H9 (cell line): ENCODE measurements at regions not wholly inside any gene's neighbourhood (a gene's known extent, or its start where the extent isn't known, plus 50 kb on each side); places are given as distances from the start of the nearest gene placed in this dataset.

ENCODE experiments used
- DNase-seq: peaks from one replicate; pipeline ENCODE4 v3.0.0-alpha.2; 2017
- H2AFZ ChIP-seq: one replicate; pipeline ENCODE4 v1.6.1; 2013; ENCODE audit warnings: mild to moderate bottlenecking, low read length, control low read depth, moderate library complexity
- H2AK5ac ChIP-seq: 2 replicates; pipeline ENCODE4 v1.6.1; 2013; ENCODE audit warnings: low read length, control low read depth, mixed read lengths; ENCODE audit not compliant: insufficient read length
- H2BK120ac ChIP-seq: one replicate; pipeline ENCODE4 v1.6.1; 2013; ENCODE audit warnings: low read depth, mild to moderate bottlenecking, low read length, control low read depth, inconsistent platforms; ENCODE audit not compliant: poor library complexity, severe bottlenecking
- H2BK12ac ChIP-seq: 2 replicates; pipeline ENCODE4 v1.6.1; 2013; ENCODE audit warnings: low read length, control low read depth, mixed read lengths, low read depth; ENCODE audit not compliant: insufficient read length
- H2BK15ac ChIP-seq: 2 replicates; pipeline ENCODE4 v1.6.1; 2013; ENCODE audit warnings: low read depth, low read length, control low read depth
- H2BK20ac ChIP-seq: one replicate; pipeline ENCODE4 v1.6.1; 2013; ENCODE audit warnings: low read depth, mild to moderate bottlenecking, low read length, control low read depth, inconsistent platforms; ENCODE audit not compliant: poor library complexity, severe bottlenecking
- H2BK5ac ChIP-seq: 2 replicates; pipeline ENCODE4 v1.6.1; 2013; ENCODE audit warnings: low read length, control low read depth, mixed read lengths; ENCODE audit not compliant: insufficient read length
- H3K14ac ChIP-seq: 2 replicates; pipeline ENCODE4 v1.6.1; 2013; ENCODE audit warnings: low read length, control low read depth; ENCODE audit not compliant: insufficient read depth
- H3K18ac ChIP-seq: 2 replicates; pipeline ENCODE4 v1.6.1; 2013; ENCODE audit warnings: low read depth, mild to moderate bottlenecking, mixed read lengths, low read length, control low read depth; ENCODE audit not compliant: insufficient read length
- H3K23ac ChIP-seq: 2 replicates; pipeline ENCODE4 v1.6.1; 2013; ENCODE audit warnings: low read length, control low read depth, mixed read lengths, low read depth; ENCODE audit not compliant: insufficient read length
- H3K23me2 ChIP-seq: 2 replicates; pipeline ENCODE4 v1.6.1; 2013; ENCODE audit warnings: low read depth, mild to moderate bottlenecking, mixed read lengths, low read length, control low read depth; ENCODE audit not compliant: insufficient read length, poor library complexity, severe bottlenecking
- H3K27ac ChIP-seq: 2 replicates; pipeline ENCODE4 v1.5.1; 2013; ENCODE audit warnings: low read length, control low read depth, mixed read lengths, low read depth; ENCODE audit not compliant: insufficient read length
- H3K27me3 ChIP-seq: 2 replicates; pipeline ENCODE4 v1.6.1; 2013; ENCODE audit warnings: low read length, control low read depth, inconsistent platforms; ENCODE audit not compliant: insufficient read depth
- H3K4ac ChIP-seq: 2 replicates; pipeline ENCODE4 v1.6.1; 2013; ENCODE audit warnings: low read depth, mild to moderate bottlenecking, control low read depth, inconsistent platforms, low read length, moderate library complexity
- H3K4me1 ChIP-seq: 2 replicates; pipeline ENCODE4 v1.6.1; 2013; ENCODE audit warnings: low read length, control low read depth, inconsistent platforms; ENCODE audit not compliant: insufficient read depth
- H3K4me2 ChIP-seq: 2 replicates; pipeline ENCODE4 v1.6.1; 2013; ENCODE audit warnings: low read length, control low read depth, mixed read lengths; ENCODE audit not compliant: insufficient read length, insufficient read depth
- H3K56ac ChIP-seq: 2 replicates; pipeline ENCODE4 v1.6.1; 2013; ENCODE audit warnings: low read depth, mild to moderate bottlenecking, mixed read lengths, low read length, control low read depth; ENCODE audit not compliant: insufficient read length
- H3K79me1 ChIP-seq: 2 replicates; pipeline ENCODE4 v1.6.1; 2013; ENCODE audit warnings: low read depth, mild to moderate bottlenecking, moderate library complexity, low read length, control low read depth, inconsistent platforms; ENCODE audit not compliant: insufficient read depth, poor library complexity, severe bottlenecking
- H3K79me2 ChIP-seq: 2 replicates; pipeline ENCODE4 v1.6.1; 2013; ENCODE audit warnings: low read length, control low read depth, inconsistent platforms; ENCODE audit not compliant: insufficient read depth
- H3K9ac ChIP-seq: 2 replicates; pipeline ENCODE4 v1.6.1; 2013; ENCODE audit warnings: low read length, control low read depth, mixed read lengths; ENCODE audit not compliant: insufficient read length; ENCODE audit errors: extremely low read depth
- H3K9me3 ChIP-seq: one replicate; pipeline ENCODE4 v1.6.1; 2013; ENCODE audit warnings: low read depth, low read length, inconsistent platforms; ENCODE audit not compliant: control insufficient read depth
- H3T11ph ChIP-seq: one replicate; pipeline ENCODE4 v1.6.1; 2013; ENCODE audit warnings: mild to moderate bottlenecking, low read length, control low read depth, inconsistent platforms
- H4K20me1 ChIP-seq: one replicate; pipeline ENCODE4 v1.6.1; 2013; ENCODE audit not compliant: control insufficient read depth, insufficient read length, insufficient read depth
- H4K5ac ChIP-seq: 2 replicates; pipeline ENCODE4 v1.6.1; 2013; ENCODE audit warnings: low read depth, mild to moderate bottlenecking, mixed read lengths, low read length, control low read depth; ENCODE audit not compliant: insufficient read length
- H4K8ac ChIP-seq: replicated peaks from 2 replicates; pipeline ENCODE4 v1.6.1; 2013; ENCODE audit warnings: low read length, control low read depth, mixed read lengths, low read depth; ENCODE audit not compliant: insufficient read length
- H4K91ac ChIP-seq: 2 replicates; pipeline ENCODE4 v1.6.1; 2013; ENCODE audit warnings: low read depth, mild to moderate bottlenecking, moderate library complexity, mixed read lengths, low read length, control low read depth; ENCODE audit not compliant: insufficient read length
- H3K27ac Mint-ChIP-seq, 3 experiments: 2 replicates in 2 of 3; 3 replicates in 1 of 3; pipeline ENCODE4 v1.8.0; 2020 to 2021; ENCODE audit warnings: mixed read lengths in 3 of 3, mild to moderate bottlenecking in 1 of 3, moderate library complexity in 1 of 3
- H3K27me3 Mint-ChIP-seq: 2 replicates; pipeline ENCODE4 v1.8.0; 2021; ENCODE audit warnings: low read depth, mild to moderate bottlenecking, moderate library complexity, mixed read lengths
- H3K36me3 Mint-ChIP-seq, 3 experiments: 2 replicates in 2 of 3; 3 replicates in 1 of 3; pipeline ENCODE4 v1.8.0; 2020 to 2021; ENCODE audit warnings: low read depth in 3 of 3, mixed read lengths in 3 of 3; ENCODE audit not compliant: insufficient read depth in 1 of 3
- H3K4me1 Mint-ChIP-seq, 2 experiments: 2 replicates each; pipeline ENCODE4 v1.8.0; 2020; ENCODE audit warnings: mixed read lengths in 2 of 2
- H3K4me3 Mint-ChIP-seq, 2 experiments: 2 replicates in 1 of 2; 3 replicates in 1 of 2; pipeline ENCODE4 v1.8.0; 2020 to 2021; ENCODE audit warnings: mild to moderate bottlenecking in 2 of 2, mixed read lengths in 2 of 2, moderate library complexity in 1 of 2
- H3K9me3 Mint-ChIP-seq, 2 experiments: 2 replicates in 1 of 2; 3 replicates in 1 of 2; pipeline ENCODE4 v1.8.0; 2020; ENCODE audit warnings: mild to moderate bottlenecking in 2 of 2, mixed read lengths in 2 of 2, moderate library complexity in 1 of 2
- WGBS: extraction: QIAGEN DNeasy Blood & Tissue Kit; methylation state at CpG from one replicate; pipeline ENCODE4 v1.1.7; 2013; ENCODE audit warnings: missing lambda C conversion rate, low lambda C conversion rate, mixed read lengths; ENCODE audit not compliant: insufficient read length; ENCODE audit errors: extremely low coverage; 5-methylcytosine and 5-hydroxymethylcytosine counted together
- TF ChIP-seq, protein P1 (sequence below): fragments of 200-600 bp; sonication (generic); conservative IDR thresholded peaks from 3 replicates; pipeline ENCODE4 v1.8.0; 2021; ENCODE audit warnings: antibody characterized with exemption, mild to moderate bottlenecking

DNA sequence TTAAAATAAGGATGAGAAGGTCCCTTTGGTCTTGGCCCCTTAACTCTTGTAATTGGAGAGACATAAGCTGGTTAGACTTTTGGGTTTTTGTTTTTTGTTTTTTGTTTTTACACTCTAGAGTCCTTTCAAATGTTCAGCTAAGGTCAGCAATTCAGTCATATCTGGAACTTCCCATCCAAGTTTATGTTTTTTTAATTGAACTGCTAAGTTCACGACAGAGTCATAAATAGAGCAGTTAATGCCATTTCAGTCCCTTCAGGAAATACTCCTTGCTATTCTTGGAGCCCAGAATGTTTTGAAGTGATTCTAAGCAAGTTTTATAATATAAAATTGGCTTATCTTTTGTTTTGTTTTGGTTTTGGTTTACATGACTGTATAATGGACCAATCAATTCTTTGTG lies 329.4 kb upstream of the PABPC4L start:
- H2BK20ac ChIP-seq, result no peak overlapping the region
- DNase-seq, result no peak
- no peak overlapping the region for H3K18ac ChIP-seq
- H3K27me3 ChIP-seq, result no peaks in the 10 kb centered on the region
- H3K4me2 ChIP-seq, result no peak overlapping the region
- H3K4me1 Mint-ChIP-seq, result peaks cover 15 to 24% of the 10 kb centered on the region in 2 experiments
- H4K5ac ChIP-seq, result no peak overlapping the region
- no peaks in the 10 kb centered on the region for H3K79me1 ChIP-seq
- no peak overlapping the region for H3K23ac ChIP-seq
- no peaks in the 10 kb centered on the region for H4K20me1 ChIP-seq
- no peak overlapping the region for H3K56ac ChIP-seq
- H3K9me3 Mint-ChIP-seq, result peaks cover 2 to 3% of the 10 kb centered on the region in 2 experiments; a peak in 4 of 5 replicates
- no peak overlapping the region for H2AK5ac ChIP-seq
- no peak overlapping the region for H2BK12ac ChIP-seq
- peak overlapping the region in 1 of 3 experiments; percentile 23; a peak in 1 of 7 replicates for H3K27ac Mint-ChIP-seq
- H2BK15ac ChIP-seq, result no peak overlapping the region
- no peaks in the 10 kb centered on the region for H3K23me2 ChIP-seq
- no peak overlapping the region for H3T11ph ChIP-seq
- no peak overlapping the region for H2BK5ac ChIP-seq
- H3K4me1 ChIP-seq, result peaks cover 8% of the 10 kb centered on the region; the same call in 1 of the 2 replicates
- H2AFZ ChIP-seq, result no peak overlapping the region
- H3K4ac ChIP-seq, result no peak overlapping the region
- no peak overlapping the region for H3K4me3 Mint-ChIP-seq
- TF ChIP-seq, protein P1, sequence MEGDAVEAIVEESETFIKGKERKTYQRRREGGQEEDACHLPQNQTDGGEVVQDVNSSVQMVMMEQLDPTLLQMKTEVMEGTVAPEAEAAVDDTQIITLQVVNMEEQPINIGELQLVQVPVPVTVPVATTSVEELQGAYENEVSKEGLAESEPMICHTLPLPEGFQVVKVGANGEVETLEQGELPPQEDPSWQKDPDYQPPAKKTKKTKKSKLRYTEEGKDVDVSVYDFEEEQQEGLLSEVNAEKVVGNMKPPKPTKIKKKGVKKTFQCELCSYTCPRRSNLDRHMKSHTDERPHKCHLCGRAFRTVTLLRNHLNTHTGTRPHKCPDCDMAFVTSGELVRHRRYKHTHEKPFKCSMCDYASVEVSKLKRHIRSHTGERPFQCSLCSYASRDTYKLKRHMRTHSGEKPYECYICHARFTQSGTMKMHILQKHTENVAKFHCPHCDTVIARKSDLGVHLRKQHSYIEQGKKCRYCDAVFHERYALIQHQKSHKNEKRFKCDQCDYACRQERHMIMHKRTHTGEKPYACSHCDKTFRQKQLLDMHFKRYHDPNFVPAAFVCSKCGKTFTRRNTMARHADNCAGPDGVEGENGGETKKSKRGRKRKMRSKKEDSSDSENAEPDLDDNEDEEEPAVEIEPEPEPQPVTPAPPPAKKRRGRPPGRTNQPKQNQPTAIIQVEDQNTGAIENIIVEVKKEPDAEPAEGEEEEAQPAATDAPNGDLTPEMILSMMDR, result no peak
- H3K79me2 ChIP-seq, result no peaks in the 10 kb centered on the region
- WGBS, result no CpG with 5 or more reads among the region's 1 CpG
- peaks cover 5 to 11% (median 10%) of the 10 kb centered on the region in 3 experiments; a peak in 6 of 7 replicates for H3K36me3 Mint-ChIP-seq
- no peak overlapping the region for H3K14ac ChIP-seq
- no peak overlapping the region for H3K27ac ChIP-seq
- no peak overlapping the region for H4K8ac ChIP-seq
- H2BK120ac ChIP-seq, result no peak overlapping the region
- H4K91ac ChIP-seq, result no peak overlapping the region
- H3K9me3 ChIP-seq, result no peaks in the 10 kb centered on the region
- H3K27me3 Mint-ChIP-seq, result no peaks in the 10 kb centered on the region
- H3K9ac ChIP-seq, result no peak overlapping the region
